ENCODE measurements at regions not wholly inside any gene's neighbourhood (a gene's known extent, or its start where the extent isn't known, plus 50 kb on each side); places are given as distances from the start of the nearest gene placed in this dataset.

GRCh38 chr10:44023517-44023916 is 361.4 kb downstream of the CXCL12 start:
- DNase-seq: no peak
- Histone ChIP-seq H3K4me3 (no peak overlapping the region), H3K9me3 (peaks cover 0 to 14% (median 3%) of the 10 kb centered on the region in 12 donors), H3K27me3 (no peaks in the 10 kb centered on the region), H3K36me3 (no peaks in the 10 kb centered on the region), H3K4me1 (peaks cover 0 to 15% (median 2%) of the 10 kb centered on the region in 12 donors), H3K27ac (no peak overlapping the region)
- WGBS, 4 donors: 84 to 93% (median 85%) methylated on average over 5 of the region's 5 CpGs
- intact Hi-C loops (cut with DNase I): no loop called here
- TF ChIP-seq, protein P1, sequence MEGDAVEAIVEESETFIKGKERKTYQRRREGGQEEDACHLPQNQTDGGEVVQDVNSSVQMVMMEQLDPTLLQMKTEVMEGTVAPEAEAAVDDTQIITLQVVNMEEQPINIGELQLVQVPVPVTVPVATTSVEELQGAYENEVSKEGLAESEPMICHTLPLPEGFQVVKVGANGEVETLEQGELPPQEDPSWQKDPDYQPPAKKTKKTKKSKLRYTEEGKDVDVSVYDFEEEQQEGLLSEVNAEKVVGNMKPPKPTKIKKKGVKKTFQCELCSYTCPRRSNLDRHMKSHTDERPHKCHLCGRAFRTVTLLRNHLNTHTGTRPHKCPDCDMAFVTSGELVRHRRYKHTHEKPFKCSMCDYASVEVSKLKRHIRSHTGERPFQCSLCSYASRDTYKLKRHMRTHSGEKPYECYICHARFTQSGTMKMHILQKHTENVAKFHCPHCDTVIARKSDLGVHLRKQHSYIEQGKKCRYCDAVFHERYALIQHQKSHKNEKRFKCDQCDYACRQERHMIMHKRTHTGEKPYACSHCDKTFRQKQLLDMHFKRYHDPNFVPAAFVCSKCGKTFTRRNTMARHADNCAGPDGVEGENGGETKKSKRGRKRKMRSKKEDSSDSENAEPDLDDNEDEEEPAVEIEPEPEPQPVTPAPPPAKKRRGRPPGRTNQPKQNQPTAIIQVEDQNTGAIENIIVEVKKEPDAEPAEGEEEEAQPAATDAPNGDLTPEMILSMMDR (IDR thresholded peaks at IDR 0.05): no peak
- no peak for ATAC-seq

DNA sequence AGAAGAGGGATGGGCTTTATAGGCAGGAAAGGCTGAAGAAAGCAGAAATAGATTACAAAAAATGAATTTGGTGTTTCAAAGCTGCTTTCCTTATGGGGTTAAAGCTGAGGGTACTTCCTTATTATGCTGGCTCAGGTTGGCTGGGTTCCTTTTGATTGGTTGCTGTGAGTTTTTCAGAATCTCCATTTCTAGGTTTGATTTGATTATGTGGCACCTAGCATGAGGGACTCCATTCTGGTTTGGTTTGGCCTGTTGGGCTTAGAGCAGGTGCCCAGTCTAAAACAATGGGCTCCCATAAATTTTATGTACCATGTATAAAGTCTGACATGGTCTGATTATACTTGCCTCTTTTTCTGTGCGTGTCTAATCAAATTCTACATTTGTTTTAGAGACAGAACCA is 362.7 kb downstream of the CXCL12 start:
- no peak for ATAC-seq
- intact Hi-C loops (cut with DNase I): no loop called here
- H3K4me3 ChIP-seq: no peak overlapping the region
- peaks cover 0 to 14% (median 3%) of the 10 kb centered on the region in 12 donors for H3K9me3 ChIP-seq
- no peak overlapping the region for H3K27ac ChIP-seq
- no peaks in the 10 kb centered on the region for H3K36me3 ChIP-seq
- WGBS, 4 donors: 96 to 100% (median 99%) methylated on average over 1 of the region's 1 CpG
- no peak for DNase-seq
- no peaks in the 10 kb centered on the region for H3K27me3 ChIP-seq
- H3K4me1 ChIP-seq: peaks cover 0 to 22% (median 9%) of the 10 kb centered on the region in 12 donors
- TF ChIP-seq, protein P1 (IDR thresholded peaks at IDR 0.05): no peak
- TF ChIP-seq POLR2A (IDR thresholded peaks at IDR 0.05): no peak

DNA sequence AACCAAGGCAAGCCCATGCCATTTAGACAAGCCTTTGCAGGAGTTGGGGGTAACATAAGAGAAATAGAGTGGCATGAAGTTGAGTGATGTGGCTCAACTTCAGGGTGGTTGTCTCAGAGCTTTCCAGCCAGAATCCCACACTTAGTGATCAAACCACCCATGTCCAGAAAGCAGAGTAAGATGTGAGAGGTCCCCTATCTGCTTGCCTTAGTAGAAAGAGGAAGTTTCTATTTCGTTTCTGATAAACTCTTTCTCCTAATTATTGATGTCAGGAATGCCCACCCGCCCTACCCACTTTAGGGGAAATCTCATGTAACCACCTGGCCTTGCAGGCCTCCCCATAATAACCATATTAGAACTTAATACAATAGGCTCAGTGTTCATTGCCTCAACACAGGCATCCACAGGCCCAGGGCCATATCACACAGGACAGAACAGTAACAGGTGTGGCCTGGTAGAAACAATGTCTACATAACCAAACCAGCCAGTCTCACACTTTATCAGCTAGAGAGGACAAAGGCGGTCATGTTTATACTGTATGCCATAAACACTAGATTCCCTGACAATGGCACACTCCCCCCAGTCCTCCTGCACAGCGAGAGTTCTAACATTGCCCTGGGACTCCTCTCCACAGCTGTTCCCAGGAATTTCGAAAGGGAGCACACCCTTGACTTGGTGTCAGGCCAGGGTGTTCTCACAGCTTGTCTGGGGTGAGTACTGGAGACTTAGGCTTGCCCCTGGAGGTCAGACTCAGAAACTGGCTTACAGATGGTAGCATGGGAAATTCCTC is 364.4 kb downstream of the CXCL12 start:
- Histone ChIP-seq H3K27me3 (no peaks in the 10 kb centered on the region), H3K36me3 (no peaks in the 10 kb centered on the region), H3K4me3 (no peak overlapping the region), H3K4me1 (peaks cover 0 to 29% (median 16%) of the 10 kb centered on the region in 12 donors), H3K27ac (peak overlapping the region in 1 of 12 donors; percentile 16), H3K9me3 (peaks cover 0 to 14% (median 3%) of the 10 kb centered on the region in 12 donors)
- DNase-seq (peak in 1 of 5 donors; percentile 74), ATAC-seq (peak; percentile 59 to 77 (median 62))
- intact Hi-C loops (cut with DNase I): no loop called here
- TF ChIP-seq POLR2A (IDR thresholded peaks at IDR 0.05): no peak
- TF ChIP-seq, protein P1 (IDR thresholded peaks at IDR 0.05): no peak
- WGBS, 4 donors: 66 to 79% (median 77%) methylated on average over 5 of the region's 5 CpGs

DNA sequence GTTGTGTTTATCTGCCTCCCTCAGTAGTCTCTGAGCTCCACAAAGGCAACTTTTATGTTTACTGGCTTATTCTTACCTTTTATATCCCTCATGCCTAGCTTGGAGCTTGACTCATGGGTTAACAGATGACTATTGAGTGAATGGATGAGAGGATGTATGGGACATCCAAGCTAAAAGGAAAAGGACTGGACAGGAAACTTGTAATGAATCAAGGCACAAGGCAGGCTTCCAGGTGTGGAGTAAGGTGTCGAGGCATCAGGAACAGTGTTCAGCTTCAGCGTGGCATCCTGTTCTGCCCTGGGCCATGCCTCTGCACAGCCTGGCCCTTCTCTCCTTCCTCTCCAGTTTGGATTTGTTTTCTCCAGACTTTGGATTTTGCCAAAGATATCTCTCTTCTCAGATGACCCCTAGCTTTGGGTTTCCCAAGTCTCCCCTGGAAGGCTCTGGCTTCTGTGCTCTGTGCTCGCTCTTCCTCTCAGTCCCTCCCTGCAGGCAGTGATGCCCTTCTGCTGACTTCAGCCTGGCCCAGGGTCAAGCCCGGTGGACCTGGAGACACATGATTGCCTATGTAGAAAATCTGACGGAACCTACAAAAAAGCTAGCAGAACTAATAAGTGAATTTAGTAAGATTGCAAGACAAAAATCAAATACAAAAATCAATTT is 367.3 kb downstream of the CXCL12 start:
- Histone ChIP-seq H3K27me3 (no peaks in the 10 kb centered on the region), H3K4me1 (peaks cover 0 to 32% (median 16%) of the 10 kb centered on the region in 12 donors), H3K9me3 (peaks cover 0 to 7% (median 0%) of the 10 kb centered on the region in 12 donors), H3K4me3 (no peak overlapping the region), H3K27ac (peak overlapping the region in 9 of 12 donors; percentile 1 to 65 (median 40)), H3K36me3 (no peaks in the 10 kb centered on the region)
- no peak for ATAC-seq
- no peak for DNase-seq
- intact Hi-C loops (cut with DNase I): loop anchor here in 1 of 10 donors (10.0 kb wide), 1 partner anchor 323 kb away; no protein-coding TSS in a partner anchor
- WGBS, 4 donors: 83 to 95% (median 87%) methylated on average over 5 of the region's 5 CpGs
- TF ChIP-seq, protein P1 (IDR thresholded peaks at IDR 0.05): no peak
- TF ChIP-seq POLR2A (IDR thresholded peaks at IDR 0.05): no peak
